Testis (tissue), 2 donors: ENCODE measurements at regions not wholly inside any gene's neighbourhood (a gene's known extent, or its start where the extent isn't known, plus 50 kb on each side); places are given as distances from the start of the nearest gene placed in this dataset.

Experiments used
- CTCF ChIP-seq, 3 experiments: fragments of 450-650 bp in 2 of 3; fragments of 200-600 bp in 1 of 3; sonication (generic) in 1 of 3; IDR thresholded peaks; one replicate each; pipeline ENCODE4 v1.5.1; 2016 to 2019; ENCODE audit warnings: antibody characterized with exemption in 3 of 3, mild to moderate bottlenecking in 2 of 3, moderate library complexity in 1 of 3
- POLR2A ChIP-seq: fragments of 450-650 bp; IDR thresholded peaks from one replicate; pipeline ENCODE4 v1.6.1; 2017; ENCODE audit warnings: antibody characterized with exemption, mild to moderate bottlenecking, moderate library complexity

- TF ChIP-seq CTCF (IDR thresholded peaks at IDR 0.05) (no peak), POLR2A (no peak)
Observed at GRCh38 chr17:27087935-27088766, 205.8 kb upstream of the WSB1 start.
